K562 (cell line): ENCODE measurements at regions not wholly inside any gene's neighbourhood (a gene's known extent, or its start where the extent isn't known, plus 50 kb on each side); places are given as distances from the start of the nearest gene placed in this dataset.

Source experiments
- ATAC-seq: fragments of 200-7000 bp; cut with Tn5 transposase; 3 replicates; pipeline ENCODE4 v1.9.1; 2020; ENCODE audit warnings: moderate library complexity
- BruUV-seq: library from RNA; stranded (reverse); fragments of 400-500 nt; replicated peaks from 2 replicates; lab custom pipeline; 2021; lab: Mats Ljungman, UMichigan
- CTCF ChIA-PET: fragments of 300-600 bp; formaldehyde crosslinking; extraction: SDS; loops from one replicate; lab custom pipeline; 2021; ENCODE audit warnings: low intra/inter-chr PET ratio; lab: Yijun Ruan, JAX
- POLR2A ChIA-PET: fragments of 300-600, 350-650 bp; sonication (Branson Sonifier 250); formaldehyde crosslinking; extraction: SDS; loops from one replicate; lab custom pipeline; 2021; ENCODE audit warnings: antibody characterized with exemption, inconsistent platforms; lab: Yijun Ruan, JAX
- DNase-seq, 4 experiments: peaks; one replicate each; pipeline versions ENCODE4 v3.0.0 to v3.0.0-alpha.2; 2011 to 2018; ENCODE audit warnings: low spot score in 3 of 4, mixed read lengths in 3 of 4; ENCODE audit errors: extremely low read depth in 1 of 4
- FAIRE-seq: peaks from 2 replicates; lab custom pipeline; 2011; peaks lifted over from hg19 to GRCh38; lab: Jason Lieb, UNC
- H2AFZ ChIP-seq: 2 replicates; pipeline ENCODE4 v1.6.0; 2011; ENCODE audit warnings: low read depth, low read length, control low read depth, inconsistent platforms
- H3K27ac ChIP-seq: fragments of 200-600 bp; 3 replicates; pipeline ENCODE4 v1.8.0; 2011; ENCODE audit warnings: low read depth, mild to moderate bottlenecking, control low read depth, inconsistent platforms, low read length, moderate library complexity, mixed read lengths; ENCODE audit errors: extremely low read depth
- H3K27me3 ChIP-seq, 2 experiments: fragments of 300-600 bp in 1 of 2; 2 replicates in 1 of 2; 3 replicates in 1 of 2; pipeline versions ENCODE4 v1.6.0 to v1.8.0; 2011; ENCODE audit warnings: inconsistent platforms in 2 of 2, low read length in 2 of 2, mild to moderate bottlenecking in 1 of 2, mixed read lengths in 1 of 2, moderate library complexity in 1 of 2; ENCODE audit not compliant: control insufficient read depth in 2 of 2, insufficient read depth in 2 of 2
- H3K36me3 ChIP-seq: fragments of 300-600 bp; 3 replicates; pipeline ENCODE4 v1.8.0; 2011; ENCODE audit warnings: mild to moderate bottlenecking, low read length, inconsistent platforms; ENCODE audit not compliant: control insufficient read depth, insufficient read depth
- H3K4me1 ChIP-seq, 2 experiments: fragments of 200-600 bp in 1 of 2; replicated peaks in 1 of 2; 2 replicates in 1 of 2; 3 replicates in 1 of 2; pipeline versions ENCODE4 v1.5.1 to v1.8.0; 2011; ENCODE audit warnings: inconsistent platforms in 2 of 2, low read length in 2 of 2, mild to moderate bottlenecking in 1 of 2, mixed read lengths in 1 of 2, moderate library complexity in 1 of 2; ENCODE audit not compliant: control insufficient read depth in 2 of 2, insufficient read depth in 2 of 2
- H3K4me2 ChIP-seq: 2 replicates; pipeline ENCODE4 v1.6.1; 2011; ENCODE audit warnings: low read length, control low read depth, inconsistent platforms, mixed read lengths; ENCODE audit not compliant: insufficient read depth
- H3K4me3 ChIP-seq: fragments of 200-600 bp; sonication (generic), shearing (Covaris generic); 2 replicates; pipeline ENCODE4 v1.5.1; 2016; ENCODE audit warnings: control low read depth, inconsistent platforms
- H3K79me2 ChIP-seq: fragments of 200-600 bp; 3 replicates; pipeline ENCODE4 v1.8.0; 2011; ENCODE audit warnings: low read length, inconsistent platforms; ENCODE audit not compliant: control insufficient read depth, insufficient read depth
- H3K9ac ChIP-seq, 2 experiments: 2 replicates each; pipeline versions ENCODE4 v1.6.0 to v1.6.1; 2011; ENCODE audit warnings: low read depth in 2 of 2, low read length in 2 of 2, control low read depth in 1 of 2, inconsistent platforms in 1 of 2, mild to moderate bottlenecking in 1 of 2, mixed read lengths in 1 of 2; ENCODE audit not compliant: insufficient read depth in 1 of 2
- H3K9me1 ChIP-seq: one replicate; pipeline ENCODE4 v1.6.0; 2011; ENCODE audit warnings: inconsistent platforms, mild to moderate bottlenecking, low read length, moderate library complexity; ENCODE audit not compliant: control insufficient read depth, insufficient read depth
- H3K9me3 ChIP-seq: replicated peaks from 2 replicates; pipeline ENCODE4 v1.5.1; 2011; ENCODE audit warnings: low read depth, low read length, inconsistent platforms; ENCODE audit not compliant: control insufficient read depth, insufficient read depth
- H4K20me1 ChIP-seq: replicated peaks from 2 replicates; pipeline ENCODE4 v1.6.1; 2011; ENCODE audit warnings: low read length, inconsistent platforms, mixed read lengths; ENCODE audit not compliant: control insufficient read depth, insufficient read depth
- GTF2F1 ChIP-seq: IDR thresholded peaks from 2 replicates; pipeline ENCODE4 v1.6.1; 2011; ENCODE audit warnings: low read depth, low read length, improper control_type of control experiment
- NFIC ChIP-seq: fragments of 450-650 bp; IDR thresholded peaks from 2 replicates; pipeline ENCODE4 v1.6.1; 2017; ENCODE audit warnings: mild to moderate bottlenecking, inconsistent platforms
- PPARD ChIP-seq: fragments of 250-450 bp; sonication (Bioruptor Pico); IDR thresholded peaks from 2 replicates; pipeline ENCODE4 v1.8.0; 2022; ENCODE audit warnings: inconsistent platforms, mild to moderate bottlenecking, moderate library complexity
- RBBP5 ChIP-seq: fragments of 200-600 bp; sonication (generic); IDR thresholded peaks from 2 replicates; pipeline ENCODE4 v1.6.1; 2012; ENCODE audit warnings: borderline replicate concordance, mild to moderate bottlenecking, low read length, control low read depth, inconsistent platforms; ENCODE audit not compliant: insufficient read depth, poor library complexity, severe bottlenecking
- SMAD3 ChIP-seq: fragments of 450-650 bp; formaldehyde crosslinking; conservative IDR thresholded peaks from 2 replicates; pipeline ENCODE4 v1.4.0; 2020; ENCODE audit warnings: mild to moderate bottlenecking
- ZNF12 ChIP-seq: sonication (generic); formaldehyde crosslinking; IDR thresholded peaks from 2 replicates; pipeline ENCODE4 v1.4.0; 2020; ENCODE audit warnings: mild to moderate bottlenecking, missing genetic modification reagents
- ZNF431 ChIP-seq: sonication (generic); formaldehyde crosslinking; IDR thresholded peaks from 2 replicates; pipeline ENCODE4 v1.8.0; 2022; ENCODE audit warnings: mild to moderate bottlenecking, missing genetic modification reagents
- WGBS: fragments of 100-300 bp; shearing (Covaris generic); methylation state at CpG from one replicate; pipeline ENCODE4 v1.1.6; 2016; ENCODE audit warnings: low coverage, mixed read lengths; ENCODE audit not compliant: insufficient coverage; ENCODE audit errors: missing lambda C conversion rate; 5-methylcytosine and 5-hydroxymethylcytosine counted together
- in situ Hi-C: fragments of 300-500 bp; cut with MboI; formaldehyde crosslinking; loops from 4 replicates; pipeline ENCODE4 v1.15.0; 2018; ENCODE audit warnings: inconsistent platforms, mixed read lengths
- intact Hi-C: fragments of 100-400 bp; cut with micrococcal nuclease; formaldehyde crosslinking; loops from 2 replicates; pipeline ENCODE4 v1.14.2; 2022
- TF ChIP-seq, protein P1 (sequence below): fragments of 150-350 bp; conservative IDR thresholded peaks from 2 replicates; pipeline ENCODE4 v1.6.1; 2014; ENCODE audit warnings: low read length
- TF ChIP-seq, protein P2 (sequence below): sonication (generic); formaldehyde crosslinking; IDR thresholded peaks from 2 replicates; pipeline ENCODE4 v1.8.0; 2023; ENCODE audit warnings: mild to moderate bottlenecking, missing genetic modification reagents

DNA sequence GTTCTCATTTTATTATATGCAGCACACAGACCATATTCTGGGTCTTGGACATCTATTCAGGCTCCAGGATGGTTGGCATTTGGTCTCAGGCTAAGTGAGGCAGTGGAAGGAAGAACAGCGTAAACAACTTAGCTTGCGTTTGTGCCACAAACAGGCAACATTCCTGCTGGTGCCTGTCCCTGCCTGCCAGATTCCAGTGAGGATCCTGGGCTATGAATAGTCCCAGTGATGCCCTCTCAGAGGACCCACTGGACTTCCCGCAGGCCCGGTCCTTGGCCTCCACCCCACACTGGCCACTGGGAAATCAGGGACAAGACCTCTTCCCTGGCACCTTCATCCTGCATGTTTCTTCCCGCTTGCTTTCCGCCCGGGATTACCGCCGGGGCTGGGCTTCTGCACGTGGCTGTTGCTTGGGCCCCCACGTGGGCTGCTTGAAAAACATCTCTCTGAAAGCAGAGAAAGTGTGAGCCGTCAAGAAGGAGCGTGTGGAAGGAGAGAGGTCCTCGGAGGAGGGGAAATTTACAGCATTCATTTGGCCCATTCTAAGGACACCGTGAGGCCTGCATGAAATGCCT lies 145.1 kb upstream of the WNT4 start:
- H3K9me3 ChIP-seq = no peaks in the 10 kb centered on the region
- 49% methylated on average over 15 of the region's 15 CpGs for WGBS
- no peaks in the 10 kb centered on the region for H4K20me1 ChIP-seq
- ATAC-seq = no peak
- H3K9me1 ChIP-seq = peaks cover 3% of the 10 kb centered on the region
- CTCF ChIA-PET = no interaction called here
- no peak for DNase-seq
- H3K36me3 ChIP-seq = no peaks in the 10 kb centered on the region
- no peak overlapping the region for H3K4me3 ChIP-seq
- peaks cover 20 to 24% of the 10 kb centered on the region in 2 experiments for H3K4me1 ChIP-seq
- H2AFZ ChIP-seq = peak overlapping the region; percentile 35; the same call in 1 of the 2 replicates
- H3K79me2 ChIP-seq = no peaks in the 10 kb centered on the region
- BruUV-seq = no TSS peak
- no peak overlapping the region for H3K27ac ChIP-seq
- POLR2A ChIA-PET = no interaction called here
- no peak overlapping the region for H3K4me2 ChIP-seq
- H3K27me3 ChIP-seq = peaks cover 1 to 2% of the 10 kb centered on the region in 2 experiments; a peak in 2 of 5 replicates
- no peak for TF ChIP-seq SMAD3 (CRISPR knock-in tag)
- no peak for TF ChIP-seq NFIC
- TF ChIP-seq ZNF431 (CRISPR knock-in tag) = no peak
- TF ChIP-seq GTF2F1 = no peak
- no peak for TF ChIP-seq PPARD
- TF ChIP-seq, protein P1, sequence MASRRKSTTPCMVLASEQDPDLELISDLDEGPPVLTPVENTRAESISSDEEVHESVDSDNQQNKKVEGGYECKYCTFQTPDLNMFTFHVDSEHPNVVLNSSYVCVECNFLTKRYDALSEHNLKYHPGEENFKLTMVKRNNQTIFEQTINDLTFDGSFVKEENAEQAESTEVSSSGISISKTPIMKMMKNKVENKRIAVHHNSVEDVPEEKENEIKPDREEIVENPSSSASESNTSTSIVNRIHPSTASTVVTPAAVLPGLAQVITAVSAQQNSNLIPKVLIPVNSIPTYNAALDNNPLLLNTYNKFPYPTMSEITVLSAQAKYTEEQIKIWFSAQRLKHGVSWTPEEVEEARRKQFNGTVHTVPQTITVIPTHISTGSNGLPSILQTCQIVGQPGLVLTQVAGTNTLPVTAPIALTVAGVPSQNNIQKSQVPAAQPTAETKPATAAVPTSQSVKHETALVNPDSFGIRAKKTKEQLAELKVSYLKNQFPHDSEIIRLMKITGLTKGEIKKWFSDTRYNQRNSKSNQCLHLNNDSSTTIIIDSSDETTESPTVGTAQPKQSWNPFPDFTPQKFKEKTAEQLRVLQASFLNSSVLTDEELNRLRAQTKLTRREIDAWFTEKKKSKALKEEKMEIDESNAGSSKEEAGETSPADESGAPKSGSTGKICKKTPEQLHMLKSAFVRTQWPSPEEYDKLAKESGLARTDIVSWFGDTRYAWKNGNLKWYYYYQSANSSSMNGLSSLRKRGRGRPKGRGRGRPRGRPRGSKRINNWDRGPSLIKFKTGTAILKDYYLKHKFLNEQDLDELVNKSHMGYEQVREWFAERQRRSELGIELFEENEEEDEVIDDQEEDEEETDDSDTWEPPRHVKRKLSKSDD = no peak
- TF ChIP-seq RBBP5 = no peak
- TF ChIP-seq ZNF12 (CRISPR knock-in tag) = no peak
- TF ChIP-seq, protein P2, sequence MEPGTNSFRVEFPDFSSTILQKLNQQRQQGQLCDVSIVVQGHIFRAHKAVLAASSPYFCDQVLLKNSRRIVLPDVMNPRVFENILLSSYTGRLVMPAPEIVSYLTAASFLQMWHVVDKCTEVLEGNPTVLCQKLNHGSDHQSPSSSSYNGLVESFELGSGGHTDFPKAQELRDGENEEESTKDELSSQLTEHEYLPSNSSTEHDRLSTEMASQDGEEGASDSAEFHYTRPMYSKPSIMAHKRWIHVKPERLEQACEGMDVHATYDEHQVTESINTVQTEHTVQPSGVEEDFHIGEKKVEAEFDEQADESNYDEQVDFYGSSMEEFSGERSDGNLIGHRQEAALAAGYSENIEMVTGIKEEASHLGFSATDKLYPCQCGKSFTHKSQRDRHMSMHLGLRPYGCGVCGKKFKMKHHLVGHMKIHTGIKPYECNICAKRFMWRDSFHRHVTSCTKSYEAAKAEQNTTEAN (CRISPR knock-in tag) = no peak
- H3K9ac ChIP-seq = no peak overlapping the region
- FAIRE-seq = no peak
- in situ Hi-C loops = no loop called here
- intact Hi-C loops = no loop called here
